Gastroesophageal sphincter (tissue), 3 donors: ENCODE measurements at regions not wholly inside any gene's neighbourhood (a gene's known extent, or its start where the extent isn't known, plus 50 kb on each side); places are given as distances from the start of the nearest gene placed in this dataset.

Experiments
- CTCF ChIP-seq, 4 experiments: fragments of 200-600 bp in 2 of 4; fragments of 450-650 bp in 2 of 4; sonication (generic) in 1 of 4; IDR thresholded peaks; one replicate each; pipeline ENCODE4 v1.5.1; 2017 to 2019; ENCODE audit warnings: antibody characterized with exemption in 4 of 4, mild to moderate bottlenecking in 2 of 4, moderate library complexity in 2 of 4
- EP300 ChIP-seq: sonication (generic); formaldehyde crosslinking; IDR thresholded peaks from one replicate; pipeline ENCODE4 v1.6.1; 2017; ENCODE audit warnings: antibody characterized with exemption, mild to moderate bottlenecking
- POLR2A ChIP-seq, 2 donors: fragments of 450-650 bp; IDR thresholded peaks; one replicate each; pipeline ENCODE4 v1.6.1; 2017; ENCODE audit warnings: antibody characterized with exemption in 2 of 2, mild to moderate bottlenecking in 2 of 2, moderate library complexity in 1 of 2

DNA sequence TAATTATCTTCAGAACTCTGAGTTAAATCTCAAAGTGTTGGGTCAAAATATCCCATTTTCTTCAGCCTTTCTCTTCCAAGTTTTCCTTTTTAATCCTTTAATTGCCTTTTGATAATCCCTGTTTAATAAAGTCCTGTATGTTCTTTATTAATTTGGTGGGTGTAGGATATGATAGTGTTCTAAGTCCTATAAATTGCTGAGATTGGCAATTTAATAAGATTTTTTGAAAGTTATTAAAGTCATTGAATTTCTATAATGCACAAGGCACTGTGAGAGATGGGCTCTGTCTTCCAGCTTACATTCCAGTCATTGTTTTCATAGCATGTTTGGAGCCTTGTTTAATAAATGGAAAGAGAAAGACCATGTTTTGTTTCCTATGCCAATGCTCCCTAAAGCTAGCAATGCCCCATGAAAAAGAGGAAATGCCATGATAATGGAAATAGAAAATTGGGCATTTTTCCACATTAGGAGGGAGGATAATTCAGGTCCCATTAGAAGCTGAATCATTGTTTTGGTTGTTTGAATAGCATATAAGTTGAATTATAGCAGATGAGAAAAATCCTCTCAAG, 404.8 kb downstream of the CD109 start:
- TF ChIP-seq CTCF (IDR thresholded peaks at IDR 0.05) (no peak), POLR2A (IDR thresholded peaks at IDR 0.05) (no peak), EP300 (no peak)
